Bone marrow (tissue), 2 donors: ENCODE measurements at regions not wholly inside any gene's neighbourhood (a gene's known extent, or its start where the extent isn't known, plus 50 kb on each side); places are given as distances from the start of the nearest gene placed in this dataset.

ENCODE experiments used
- DNase-seq, 2 donors: peaks; one replicate each; lab custom pipeline; 2025; lab: John Stamatoyannopoulos, UW

DNA sequence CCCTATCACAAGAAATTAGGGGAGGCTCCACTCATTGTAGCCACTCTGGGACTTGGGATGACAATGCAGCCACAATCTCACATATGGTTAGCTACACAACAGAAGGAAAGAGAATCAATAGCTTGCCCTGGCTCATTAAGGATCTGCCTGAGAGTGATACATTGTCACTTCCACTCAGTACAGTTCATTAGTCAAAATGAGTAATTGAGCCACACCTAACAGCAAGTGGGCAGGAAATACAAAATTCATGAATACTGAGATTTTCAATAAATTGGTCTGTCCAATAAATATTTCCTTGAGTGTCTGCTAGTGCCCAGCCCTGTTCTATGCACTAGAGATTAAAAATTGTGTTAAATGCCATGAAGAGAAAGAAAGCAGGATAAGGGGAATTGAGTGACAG lies 231.3 kb upstream of the NR4A3 start:
- DNase-seq, result no peak

DNA sequence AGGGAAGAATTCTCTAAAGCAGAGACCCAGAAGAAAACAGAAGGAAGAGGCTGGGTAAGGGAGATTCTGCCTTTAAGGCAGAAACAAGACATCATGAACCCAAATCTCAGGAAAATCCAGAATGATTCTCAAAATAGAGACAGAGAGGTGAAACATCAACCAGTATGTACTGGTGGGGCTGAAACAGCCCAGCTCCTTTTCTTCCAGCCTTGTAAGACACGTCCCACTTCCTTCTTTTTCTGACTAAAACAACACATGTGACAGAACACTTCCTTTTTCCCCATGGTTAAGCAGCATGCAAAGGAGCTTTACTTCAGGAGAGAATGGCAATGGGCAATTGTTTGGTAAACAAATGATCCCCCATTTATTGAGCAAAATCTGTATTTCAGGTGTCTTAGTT lies 230.8 kb upstream of the NR4A3 start:
- peak in 1 of 2 donors; percentile 29 for DNase-seq

DNA sequence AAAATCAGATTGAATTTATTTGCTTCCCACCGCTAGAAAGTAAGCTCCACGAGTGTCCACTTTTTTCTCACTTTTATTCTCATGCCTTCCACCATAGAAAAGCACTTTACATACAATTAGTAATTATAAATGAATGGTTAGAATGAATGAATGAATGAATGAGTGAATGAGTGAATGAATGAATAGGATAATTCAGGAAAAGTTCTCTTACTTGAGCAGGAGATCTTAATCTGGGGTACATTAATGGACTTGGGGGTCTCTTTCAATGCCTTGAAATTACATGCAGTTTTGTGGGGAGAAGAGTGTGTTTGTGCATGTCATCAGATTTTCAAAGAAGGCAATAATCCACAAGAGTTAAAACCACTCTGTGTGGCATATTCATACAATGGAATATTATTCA lies 229.9 kb upstream of the NR4A3 start:
- DNase-seq, result no peak

DNA sequence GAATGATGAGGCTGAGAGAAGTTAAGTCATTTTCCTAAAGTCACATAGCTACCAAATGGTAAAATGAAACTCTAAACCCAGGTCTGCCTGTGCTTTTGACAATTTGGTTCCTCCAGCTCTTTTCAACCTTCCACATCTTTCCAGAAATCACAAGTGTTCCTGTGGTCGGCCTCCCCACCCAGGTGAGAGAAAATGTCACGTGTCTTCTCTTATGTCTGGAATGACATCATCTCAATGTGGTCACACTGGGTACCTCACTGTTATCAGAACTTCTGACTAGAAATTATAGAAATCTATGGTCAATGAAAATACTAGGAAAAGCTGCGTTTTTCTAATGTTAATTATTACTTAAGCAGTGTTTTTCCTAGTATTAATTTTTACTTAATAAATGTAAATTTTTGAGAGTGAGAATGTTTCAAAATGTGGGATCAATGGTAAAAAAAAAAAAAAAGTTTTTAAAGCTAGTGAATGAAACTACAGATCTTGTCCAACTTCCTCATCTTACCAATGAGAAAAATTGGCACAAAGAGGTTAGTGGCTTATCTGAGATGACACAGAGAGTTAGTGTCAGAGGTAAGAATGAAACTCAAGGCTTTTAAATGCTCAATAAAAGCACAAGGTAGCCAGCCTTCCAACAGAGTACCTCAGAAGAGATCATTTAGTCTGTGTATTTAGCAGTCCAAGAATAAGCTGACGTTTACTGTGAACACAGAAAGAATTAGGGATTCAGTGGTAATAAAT lies 228.7 kb upstream of the NR4A3 start:
- peak in 1 of 2 donors; percentile 2 for DNase-seq

DNA sequence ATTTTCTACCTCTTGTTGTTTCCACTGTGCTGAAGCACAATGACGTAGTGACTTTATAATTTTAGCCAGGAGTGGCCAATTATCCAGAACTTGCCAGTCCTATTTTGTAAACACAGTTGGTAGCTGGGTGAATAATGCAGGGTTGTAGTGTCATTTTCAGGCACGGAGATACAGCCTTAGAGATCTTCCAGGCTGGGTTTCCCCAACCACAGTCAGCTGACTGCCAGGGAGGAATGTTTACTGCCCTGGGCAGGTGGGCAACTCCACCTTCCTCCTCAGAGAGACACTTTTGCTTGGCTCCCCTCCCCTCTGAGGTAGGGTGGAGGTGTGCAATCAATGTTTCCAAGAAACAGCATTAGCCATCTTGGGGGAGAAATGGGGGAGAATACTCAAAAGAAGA lies 228.1 kb upstream of the NR4A3 start:
- no peak for DNase-seq

DNA sequence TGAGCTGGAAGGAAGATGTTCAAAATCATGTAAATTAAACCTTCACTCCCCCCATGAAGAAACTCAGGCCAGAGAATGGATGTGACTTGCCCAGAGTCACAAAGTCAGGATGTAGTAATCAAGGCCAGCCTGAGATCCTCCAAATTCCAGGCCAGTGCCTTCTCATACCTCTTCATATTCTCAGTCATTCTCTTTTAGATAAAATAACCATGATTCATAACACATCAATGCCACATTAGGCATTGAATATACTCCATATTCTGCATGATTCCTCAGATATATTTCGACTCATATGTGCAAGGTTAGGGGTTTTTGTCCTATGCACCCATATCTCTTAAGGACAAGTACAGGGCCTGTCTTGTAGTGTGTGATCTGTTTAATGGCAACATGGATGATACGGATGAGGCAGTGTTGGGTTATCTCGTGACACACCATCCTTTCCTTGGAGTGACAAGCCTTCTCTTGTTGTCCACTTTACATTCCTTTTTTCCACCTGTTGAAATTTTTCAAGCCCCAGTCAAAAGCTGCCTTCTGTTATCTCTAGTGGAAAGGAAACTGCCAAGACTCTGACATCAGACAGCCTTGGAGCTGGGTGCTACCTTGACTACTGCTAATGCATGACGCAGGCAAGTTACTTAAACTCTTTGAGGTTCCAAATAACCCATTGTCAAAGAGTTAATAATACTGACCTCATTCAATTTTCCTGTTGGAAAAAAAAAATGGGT lies 227.5 kb upstream of the NR4A3 start:
- no peak for DNase-seq

DNA sequence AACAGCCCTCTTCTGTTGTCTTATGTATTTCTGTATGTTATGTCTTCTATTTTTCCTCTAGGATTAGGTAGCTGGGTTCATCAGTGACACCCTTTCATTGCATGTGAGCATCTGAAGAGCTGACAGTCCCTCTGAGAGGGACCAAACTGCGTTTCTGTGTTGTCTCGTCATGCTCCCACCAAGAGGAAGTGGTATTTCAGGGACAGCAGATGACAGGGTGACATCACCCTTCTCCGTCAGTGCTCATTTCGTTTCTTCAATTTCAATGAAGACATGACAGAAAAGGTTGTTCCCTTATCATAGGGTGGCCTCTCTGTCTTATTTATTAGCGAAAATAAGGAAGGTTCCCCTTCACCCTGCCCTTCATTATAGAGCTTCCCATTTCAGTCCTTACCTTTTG lies 225.9 kb upstream of the NR4A3 start:
- peak in 1 of 2 donors; percentile 58 for DNase-seq

DNA sequence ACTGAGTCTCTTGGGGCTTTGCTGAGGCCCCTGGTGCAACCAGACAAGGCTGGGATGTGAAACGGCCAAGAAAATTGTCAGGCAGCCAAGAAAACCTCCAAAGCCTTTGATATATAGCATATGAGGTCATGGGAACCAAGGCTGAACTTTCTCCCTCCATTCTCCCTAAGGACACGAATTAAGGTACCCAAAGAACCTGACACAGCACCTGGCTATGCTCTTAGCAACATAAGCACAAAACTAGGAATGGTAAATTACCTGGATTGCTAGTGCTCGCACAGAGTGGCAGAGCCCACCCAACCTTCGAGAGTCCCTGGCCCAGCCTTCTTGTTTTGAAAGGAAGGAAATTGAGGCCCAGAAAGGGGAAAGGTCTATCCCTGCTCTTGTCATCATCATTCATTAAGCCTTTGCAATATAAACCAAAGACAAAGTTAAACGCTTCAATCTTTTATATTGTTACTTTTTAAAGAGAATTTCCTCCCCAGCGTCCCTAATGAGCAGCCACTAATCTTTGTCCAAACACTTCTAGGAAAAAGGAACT lies 220.0 kb upstream of the NR4A3 start:
- DNase-seq, result no peak

DNA sequence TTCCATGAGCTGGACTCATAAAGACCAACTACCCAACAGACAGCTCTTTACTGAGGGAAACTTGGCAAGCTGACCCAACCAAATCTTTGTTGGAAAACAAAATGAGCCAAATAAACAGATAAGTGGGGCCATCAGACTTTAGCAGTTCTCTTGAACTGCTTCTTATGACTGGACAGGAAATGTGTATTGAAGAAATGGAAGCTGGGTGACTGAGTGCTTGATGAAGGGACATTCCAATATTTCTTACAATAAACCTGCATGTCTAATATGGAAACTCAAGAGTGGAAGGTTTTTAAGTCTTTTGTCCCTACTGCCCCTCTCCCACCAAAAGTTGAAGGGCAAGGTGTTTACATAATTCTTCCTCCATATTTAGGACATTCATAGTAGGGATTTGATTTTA lies 218.8 kb upstream of the NR4A3 start:
- no peak for DNase-seq

DNA sequence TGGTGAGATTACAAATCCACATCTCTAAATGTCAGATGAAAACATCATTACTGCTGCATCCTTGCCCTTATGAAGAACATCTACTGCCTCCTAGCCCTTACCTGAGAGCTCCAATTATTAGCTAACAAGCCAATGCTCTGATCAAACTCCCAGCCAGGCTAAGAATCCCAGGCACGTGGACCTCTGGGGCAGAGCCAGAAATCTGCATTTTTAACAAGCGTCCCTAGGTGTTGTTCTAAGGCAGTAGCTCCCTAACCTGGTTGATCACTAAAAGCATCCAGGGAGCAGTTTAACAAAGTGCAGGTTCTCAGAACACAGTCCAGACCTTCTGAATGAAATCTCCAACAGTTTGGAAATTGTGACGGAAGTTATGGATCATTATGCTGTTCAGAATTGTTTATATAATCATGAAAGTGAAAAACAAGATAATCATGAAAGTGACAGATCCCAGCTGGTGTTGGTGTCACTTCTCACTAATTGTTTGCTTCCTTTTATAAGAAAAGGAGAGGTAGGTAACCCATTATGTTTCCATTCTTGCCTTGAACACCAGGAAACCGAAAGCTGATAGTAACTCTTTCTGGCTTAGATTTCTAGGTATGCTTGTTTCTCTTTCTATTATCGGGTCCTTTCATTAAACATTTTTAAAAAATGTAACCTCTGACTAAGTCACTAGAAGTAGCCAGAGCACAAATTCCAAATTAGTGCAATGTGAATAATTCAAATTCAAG lies 216.5 kb upstream of the NR4A3 start:
- DNase-seq, result no peak

DNA sequence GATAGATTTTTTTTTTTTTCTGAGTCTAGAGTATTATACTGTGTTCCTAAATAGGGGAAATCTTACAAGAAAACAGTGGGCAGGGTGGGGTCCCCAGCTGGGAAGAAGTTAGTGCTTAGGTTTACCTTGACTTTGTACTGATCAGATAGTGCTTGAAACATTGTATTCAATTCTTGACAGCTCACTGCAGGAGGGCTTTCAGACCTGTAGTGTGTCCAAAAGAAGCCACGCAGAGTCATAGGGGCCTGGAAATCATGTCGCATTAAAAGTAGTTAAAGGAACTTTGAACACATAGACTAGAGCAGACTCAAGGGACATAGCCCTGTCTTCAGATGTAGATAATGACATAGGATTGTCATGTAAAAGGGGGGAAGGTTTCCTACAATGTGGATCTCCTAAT lies 215.4 kb upstream of the NR4A3 start:
- DNase-seq, result no peak

DNA sequence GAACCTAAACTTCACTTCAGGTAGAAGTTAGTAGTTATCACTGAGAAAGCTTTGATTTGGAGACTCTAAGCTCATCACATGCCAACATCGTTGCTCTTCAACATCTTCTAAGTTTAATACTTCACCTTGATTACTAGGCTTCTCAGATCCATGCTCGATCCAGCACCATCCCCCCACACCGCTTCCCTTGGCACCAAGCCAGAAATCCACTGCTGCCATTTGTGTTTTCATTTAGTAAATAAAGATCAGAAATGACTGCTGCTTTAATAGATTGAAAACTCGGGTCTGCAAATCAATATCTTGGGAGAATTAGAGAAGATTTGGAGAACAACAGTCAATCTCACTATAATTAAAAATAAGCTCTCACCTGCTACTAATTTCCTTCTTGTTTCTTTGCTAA lies 214.7 kb upstream of the NR4A3 start:
- DNase-seq, result no peak

DNA sequence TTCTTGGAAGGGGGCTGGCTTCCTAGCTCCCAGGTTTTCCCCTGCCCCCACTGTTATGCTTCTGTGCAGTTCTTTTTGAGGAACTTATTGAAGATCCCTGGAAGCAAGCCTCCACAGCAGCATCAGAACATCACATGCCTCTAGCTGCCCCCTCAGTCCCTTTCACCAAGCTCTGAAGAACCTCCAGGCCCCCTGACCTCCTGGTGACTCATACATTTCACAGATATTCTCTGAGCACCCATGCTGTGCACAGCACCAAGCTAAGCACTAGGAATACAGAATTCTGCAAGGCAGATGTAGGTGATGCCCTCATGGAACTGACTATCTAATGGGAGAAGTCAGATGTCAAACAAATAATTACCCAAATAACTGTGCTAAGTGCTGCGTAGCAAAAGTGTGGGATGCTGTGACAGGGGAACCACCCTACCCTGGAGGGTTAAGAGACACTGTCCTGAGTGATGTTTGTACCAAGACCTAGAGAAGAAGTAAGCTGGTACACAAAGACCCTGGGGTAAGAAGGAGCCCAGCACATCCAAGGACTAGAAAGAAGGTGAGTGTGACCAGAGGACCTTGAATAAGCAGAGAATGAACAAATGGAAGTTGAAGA lies 213.7 kb upstream of the NR4A3 start:
- DNase-seq, result no peak

DNA sequence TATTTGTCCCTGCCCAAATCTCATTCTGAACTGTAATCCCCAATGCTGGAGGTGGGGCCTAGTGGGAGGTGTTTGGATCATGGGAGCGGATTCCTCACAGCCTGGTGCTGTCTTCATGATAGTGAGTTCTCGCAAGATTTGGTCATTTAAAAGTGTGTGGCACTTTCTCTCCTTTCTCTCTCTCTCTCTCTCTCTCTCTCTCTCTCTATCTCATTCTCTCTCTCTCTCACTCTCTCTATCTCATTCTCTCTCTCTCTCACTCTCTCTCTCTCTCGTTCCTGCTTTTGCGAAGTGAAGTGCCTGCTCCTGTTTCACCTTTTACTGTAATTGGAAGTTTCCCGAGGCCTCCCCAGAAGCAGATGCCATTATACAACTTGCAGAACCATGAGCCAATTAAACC lies 207.3 kb upstream of the NR4A3 start:
- DNase-seq, result no peak

DNA sequence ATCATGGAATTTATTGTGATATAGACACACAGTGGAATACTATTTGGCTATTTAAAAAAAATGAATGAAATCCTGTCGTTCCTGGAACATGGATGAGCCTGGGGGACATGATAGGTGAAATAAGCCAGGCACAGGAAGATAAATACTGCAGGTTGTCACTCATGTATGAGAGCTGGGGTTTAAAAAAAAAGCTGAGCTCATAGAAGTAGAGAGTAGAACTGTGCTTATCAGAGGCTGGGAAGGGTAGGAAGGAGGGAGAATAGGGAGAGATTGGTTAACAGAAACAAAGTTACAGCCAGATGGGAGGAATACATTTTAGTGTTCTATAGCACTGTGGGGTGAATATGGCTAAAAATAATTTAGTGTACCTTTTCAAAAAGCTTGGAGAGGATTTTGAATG lies 200.6 kb upstream of the NR4A3 start:
- no peak for DNase-seq

DNA sequence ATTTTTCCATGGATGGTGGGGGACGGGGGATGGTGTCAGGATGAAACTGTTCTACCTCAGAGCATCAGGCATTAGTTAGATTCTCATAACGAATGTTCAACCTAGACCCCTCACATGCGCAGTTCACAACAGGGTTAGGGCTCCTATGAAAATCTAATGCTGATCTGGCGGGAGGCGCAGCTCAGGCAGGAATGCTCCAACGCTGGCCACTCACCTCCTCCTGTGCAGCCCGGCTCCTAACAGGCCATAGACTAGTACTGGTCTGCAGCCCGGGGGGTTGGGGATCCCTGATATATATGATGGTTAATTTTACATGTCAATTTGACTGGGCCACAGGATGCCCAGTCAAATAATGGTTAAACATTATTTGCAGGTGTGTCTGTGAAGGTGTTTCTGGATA lies 199.0 kb upstream of the NR4A3 start:
- no peak for DNase-seq

DNA sequence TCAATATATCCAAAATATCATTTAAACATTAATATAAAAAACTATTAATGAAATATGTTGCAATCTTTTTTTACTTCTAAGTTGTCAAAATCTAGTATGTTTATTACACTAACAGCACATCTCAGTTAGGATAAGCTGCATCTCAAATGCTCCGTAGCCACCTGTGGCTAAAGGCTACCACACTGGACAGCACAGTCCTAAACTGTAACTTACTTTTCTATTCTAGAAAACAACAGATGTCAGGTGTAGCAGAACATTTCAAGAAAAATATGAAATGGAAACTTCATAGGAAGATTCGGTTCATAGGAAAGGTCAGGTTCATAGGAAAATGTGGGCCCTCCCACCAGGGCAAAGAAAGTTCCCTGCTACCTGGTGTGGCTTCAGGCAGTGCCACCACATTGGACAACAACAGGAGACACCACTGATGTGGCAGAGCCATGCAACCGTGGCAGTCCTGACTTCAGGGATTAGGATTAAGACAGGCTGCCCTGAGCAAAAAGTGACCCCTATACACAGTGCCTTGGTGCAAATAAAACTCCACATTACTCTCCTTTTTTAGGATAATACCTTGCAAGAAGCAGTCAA lies 197.8 kb upstream of the NR4A3 start:
- no peak for DNase-seq

DNA sequence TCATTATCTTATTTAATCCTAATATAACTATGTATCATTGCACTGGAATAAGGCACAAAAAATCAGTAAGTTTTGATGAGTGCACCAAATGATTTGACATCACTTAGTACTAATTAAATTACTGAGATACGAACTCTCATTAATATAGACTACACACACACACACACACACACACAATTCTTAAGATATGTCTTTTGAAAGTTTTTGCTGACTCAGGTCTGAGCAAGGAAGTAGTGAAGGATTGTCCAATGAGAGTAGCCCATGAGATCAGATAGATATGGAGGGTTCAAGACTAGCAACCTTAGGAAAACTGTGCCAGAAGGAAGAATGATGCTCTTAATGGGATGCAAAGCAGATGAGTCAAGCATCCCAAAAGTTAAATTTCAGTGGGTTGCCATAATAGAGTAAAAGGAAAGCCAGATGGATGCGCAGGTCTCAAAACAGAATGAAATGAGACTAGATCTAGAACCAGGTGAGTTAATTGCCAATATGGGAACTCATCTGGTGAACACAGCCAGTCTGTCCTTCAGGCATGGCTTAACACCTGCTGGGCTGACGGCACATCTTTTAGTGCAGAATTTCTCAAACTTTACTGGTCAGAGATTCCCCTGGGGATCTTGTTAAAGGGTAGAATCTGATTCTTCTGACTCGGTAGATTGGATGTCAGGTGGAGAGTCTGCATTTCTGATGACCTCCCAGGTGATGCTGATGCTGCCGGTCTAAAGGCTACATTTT lies 197.0 kb upstream of the NR4A3 start:
- DNase-seq, result no peak

DNA sequence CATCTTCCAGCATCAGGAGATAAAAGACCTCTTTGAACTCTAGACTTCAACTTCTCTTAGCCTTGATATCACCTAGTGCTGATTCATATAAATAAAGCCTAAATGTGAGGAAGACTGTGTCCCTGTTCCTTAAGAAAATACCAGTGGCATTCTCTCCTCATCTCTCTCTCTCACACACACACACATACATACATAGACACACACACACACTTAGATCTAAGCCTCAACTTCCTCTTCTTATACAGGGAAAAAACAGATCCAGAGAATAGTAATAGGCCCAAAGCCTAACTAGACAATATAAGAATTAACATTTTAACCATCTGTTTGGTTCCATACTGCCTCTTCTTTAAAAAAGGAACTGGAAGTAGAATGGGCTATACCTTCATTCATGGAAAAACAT lies 195.3 kb upstream of the NR4A3 start:
- peak in 1 of 2 donors; percentile 31 for DNase-seq

DNA sequence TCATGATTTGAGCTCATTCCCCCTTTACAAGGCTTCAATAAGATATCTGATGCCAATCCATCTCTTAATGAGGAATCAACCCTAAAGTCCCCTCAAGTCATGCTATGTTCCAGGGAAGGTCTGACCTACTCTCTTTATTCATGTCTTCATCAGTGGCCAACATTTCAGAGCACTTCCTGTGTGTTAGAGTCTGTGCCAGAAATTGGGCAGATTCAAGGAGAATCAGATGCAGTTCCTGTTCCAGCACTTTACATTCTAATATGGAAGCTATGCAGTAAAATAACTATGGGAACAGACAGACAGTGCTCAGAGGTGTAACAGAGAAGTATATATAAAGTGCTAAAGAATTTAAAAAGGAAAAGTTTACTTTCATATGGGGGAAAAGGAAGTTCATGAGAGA lies 193.4 kb upstream of the NR4A3 start:
- DNase-seq, result no peak
